ENCODE measurements at regions not wholly inside any gene's neighbourhood (a gene's known extent, or its start where the extent isn't known, plus 50 kb on each side); places are given as distances from the start of the nearest gene placed in this dataset.

DNA sequence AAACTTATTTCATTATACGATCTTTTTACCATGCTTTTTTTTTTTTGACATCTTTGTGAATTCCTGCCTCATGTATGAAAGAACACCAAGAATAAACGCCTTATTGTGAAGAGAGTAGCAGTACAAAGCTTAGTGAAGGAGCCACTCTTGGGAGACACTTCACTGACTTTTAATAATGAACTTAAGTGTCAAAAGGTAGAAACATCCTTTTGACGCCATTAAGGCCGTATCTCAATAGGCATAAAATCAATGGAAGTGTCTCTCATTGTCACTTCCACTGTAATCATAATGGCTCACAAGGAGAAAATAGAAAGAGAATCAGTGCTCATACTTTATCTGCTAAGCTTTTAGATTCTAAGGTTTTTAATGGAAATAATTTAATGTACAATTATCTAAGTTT, 657.8 kb downstream of the DIPK2A start:
- TF ChIP-seq SP1 (IDR thresholded peaks at IDR 0.05) = no peak
- TF ChIP-seq JUND (IDR thresholded peaks at IDR 0.05) = no peak
- TF ChIP-seq, protein P1, sequence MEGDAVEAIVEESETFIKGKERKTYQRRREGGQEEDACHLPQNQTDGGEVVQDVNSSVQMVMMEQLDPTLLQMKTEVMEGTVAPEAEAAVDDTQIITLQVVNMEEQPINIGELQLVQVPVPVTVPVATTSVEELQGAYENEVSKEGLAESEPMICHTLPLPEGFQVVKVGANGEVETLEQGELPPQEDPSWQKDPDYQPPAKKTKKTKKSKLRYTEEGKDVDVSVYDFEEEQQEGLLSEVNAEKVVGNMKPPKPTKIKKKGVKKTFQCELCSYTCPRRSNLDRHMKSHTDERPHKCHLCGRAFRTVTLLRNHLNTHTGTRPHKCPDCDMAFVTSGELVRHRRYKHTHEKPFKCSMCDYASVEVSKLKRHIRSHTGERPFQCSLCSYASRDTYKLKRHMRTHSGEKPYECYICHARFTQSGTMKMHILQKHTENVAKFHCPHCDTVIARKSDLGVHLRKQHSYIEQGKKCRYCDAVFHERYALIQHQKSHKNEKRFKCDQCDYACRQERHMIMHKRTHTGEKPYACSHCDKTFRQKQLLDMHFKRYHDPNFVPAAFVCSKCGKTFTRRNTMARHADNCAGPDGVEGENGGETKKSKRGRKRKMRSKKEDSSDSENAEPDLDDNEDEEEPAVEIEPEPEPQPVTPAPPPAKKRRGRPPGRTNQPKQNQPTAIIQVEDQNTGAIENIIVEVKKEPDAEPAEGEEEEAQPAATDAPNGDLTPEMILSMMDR (IDR thresholded peaks at IDR 0.05; ENCODE audit: low read depth, low read length, missing input control) = no peak
- TF ChIP-seq, protein P2, sequence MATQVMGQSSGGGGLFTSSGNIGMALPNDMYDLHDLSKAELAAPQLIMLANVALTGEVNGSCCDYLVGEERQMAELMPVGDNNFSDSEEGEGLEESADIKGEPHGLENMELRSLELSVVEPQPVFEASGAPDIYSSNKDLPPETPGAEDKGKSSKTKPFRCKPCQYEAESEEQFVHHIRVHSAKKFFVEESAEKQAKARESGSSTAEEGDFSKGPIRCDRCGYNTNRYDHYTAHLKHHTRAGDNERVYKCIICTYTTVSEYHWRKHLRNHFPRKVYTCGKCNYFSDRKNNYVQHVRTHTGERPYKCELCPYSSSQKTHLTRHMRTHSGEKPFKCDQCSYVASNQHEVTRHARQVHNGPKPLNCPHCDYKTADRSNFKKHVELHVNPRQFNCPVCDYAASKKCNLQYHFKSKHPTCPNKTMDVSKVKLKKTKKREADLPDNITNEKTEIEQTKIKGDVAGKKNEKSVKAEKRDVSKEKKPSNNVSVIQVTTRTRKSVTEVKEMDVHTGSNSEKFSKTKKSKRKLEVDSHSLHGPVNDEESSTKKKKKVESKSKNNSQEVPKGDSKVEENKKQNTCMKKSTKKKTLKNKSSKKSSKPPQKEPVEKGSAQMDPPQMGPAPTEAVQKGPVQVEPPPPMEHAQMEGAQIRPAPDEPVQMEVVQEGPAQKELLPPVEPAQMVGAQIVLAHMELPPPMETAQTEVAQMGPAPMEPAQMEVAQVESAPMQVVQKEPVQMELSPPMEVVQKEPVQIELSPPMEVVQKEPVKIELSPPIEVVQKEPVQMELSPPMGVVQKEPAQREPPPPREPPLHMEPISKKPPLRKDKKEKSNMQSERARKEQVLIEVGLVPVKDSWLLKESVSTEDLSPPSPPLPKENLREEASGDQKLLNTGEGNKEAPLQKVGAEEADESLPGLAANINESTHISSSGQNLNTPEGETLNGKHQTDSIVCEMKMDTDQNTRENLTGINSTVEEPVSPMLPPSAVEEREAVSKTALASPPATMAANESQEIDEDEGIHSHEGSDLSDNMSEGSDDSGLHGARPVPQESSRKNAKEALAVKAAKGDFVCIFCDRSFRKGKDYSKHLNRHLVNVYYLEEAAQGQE (IDR thresholded peaks at IDR 0.05) = no peak
- no peak for TF ChIP-seq YY1 (IDR thresholded peaks at IDR 0.05)
- no peak for TF ChIP-seq RXRA (IDR thresholded peaks at IDR 0.05)
- TF ChIP-seq GABPA (IDR thresholded peaks at IDR 0.05 in 1 of 2, conservative IDR thresholded peaks at IDR 0.05 in 1 of 2) = no peak
- TF ChIP-seq, protein P3, sequence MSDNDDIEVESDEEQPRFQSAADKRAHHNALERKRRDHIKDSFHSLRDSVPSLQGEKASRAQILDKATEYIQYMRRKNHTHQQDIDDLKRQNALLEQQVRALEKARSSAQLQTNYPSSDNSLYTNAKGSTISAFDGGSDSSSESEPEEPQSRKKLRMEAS (IDR thresholded peaks at IDR 0.05) = no peak
- no peak for TF ChIP-seq EGR1 (IDR thresholded peaks at IDR 0.05; ENCODE audit: low read depth in 2 of 2)
- TF ChIP-seq, protein P4, sequence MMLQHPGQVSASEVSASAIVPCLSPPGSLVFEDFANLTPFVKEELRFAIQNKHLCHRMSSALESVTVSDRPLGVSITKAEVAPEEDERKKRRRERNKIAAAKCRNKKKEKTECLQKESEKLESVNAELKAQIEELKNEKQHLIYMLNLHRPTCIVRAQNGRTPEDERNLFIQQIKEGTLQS (IDR thresholded peaks at IDR 0.05) = no peak
- TF ChIP-seq TAF1 (conservative IDR thresholded peaks at IDR 0.05) = no peak
